ENCODE measurements at regions not wholly inside any gene's neighbourhood (a gene's known extent, or its start where the extent isn't known, plus 50 kb on each side); places are given as distances from the start of the nearest gene placed in this dataset.

DNA sequence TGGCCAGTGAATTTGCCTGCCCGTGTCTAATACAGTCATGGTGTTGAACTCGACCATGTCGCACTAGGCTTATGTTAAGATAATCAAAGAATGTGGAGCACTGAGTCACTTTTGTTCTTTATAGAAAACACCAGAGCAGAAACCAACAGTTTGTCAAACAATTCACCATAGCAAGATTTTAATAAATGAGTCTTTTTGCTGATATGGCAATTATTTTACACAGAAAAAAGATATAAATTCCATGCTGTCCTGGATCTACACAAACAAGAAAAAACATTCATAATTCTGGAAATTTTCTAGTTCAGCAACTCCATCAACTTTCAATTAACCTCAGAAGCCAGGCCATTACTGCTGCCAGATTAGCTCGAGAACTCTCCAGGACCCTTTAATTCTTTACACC lies 208.9 kb downstream of the ZNF608 start:
- TF ChIP-seq EZH2 (IDR thresholded peaks at IDR 0.05): no peak
- no peak for TF ChIP-seq POLR2AphosphoS5 (IDR thresholded peaks at IDR 0.05; ENCODE audit: borderline replicate concordance, low read depth, low read length)
- no peak for TF ChIP-seq FOXP2 (optimal IDR thresholded peaks at IDR 0.05; ENCODE audit: control extremely low read depth, extremely low read length, insufficient read depth)
